Right lobe of liver (tissue), 6 donors: ENCODE measurements at regions not wholly inside any gene's neighbourhood (a gene's known extent, or its start where the extent isn't known, plus 50 kb on each side); places are given as distances from the start of the nearest gene placed in this dataset.

Experiments used
- ATAC-seq, 4 donors: fragments of 200-7000 bp; cut with Tn5 transposase; one replicate each; pipeline ENCODE4 v1.9.1; 2020; ENCODE audit warnings: mild to moderate bottlenecking in 4 of 4, moderate library complexity in 4 of 4
- DNase-seq, 3 donors: peaks; one replicate each; pipeline ENCODE4 v3.0.0-alpha.2; 2020
- H3K27ac ChIP-seq, 3 donors: fragments of 200-600 bp; one replicate each; pipeline ENCODE4 v1.8.0; 2022
- H3K27me3 ChIP-seq, 2 donors: fragments of 200-600 bp; one replicate each; pipeline ENCODE4 v1.8.0; 2022
- H3K36me3 ChIP-seq, 4 donors: fragments of 200-600 bp; sonication (generic) in 1 of 4; one replicate each; pipeline versions ENCODE4 v1.5.1 to v1.8.0; 2017 to 2022; ENCODE audit warnings: control low read depth in 1 of 4
- H3K4me1 ChIP-seq, 4 donors: fragments of 200-600 bp; sonication (generic) in 1 of 4; one replicate each; pipeline versions ENCODE4 v1.5.1 to v1.8.0; 2017 to 2022; ENCODE audit warnings: control low read depth in 1 of 4
- H3K4me3 ChIP-seq, 3 donors: fragments of 200-600 bp; one replicate each; pipeline ENCODE4 v1.8.0; 2022
- H3K9me3 ChIP-seq, 4 donors: fragments of 200-600 bp; sonication (generic) in 1 of 4; one replicate each; pipeline versions ENCODE4 v1.5.1 to v1.8.0; 2017 to 2022; ENCODE audit warnings: control low read depth in 1 of 4
- POLR2A ChIP-seq: fragments of 450-650 bp; IDR thresholded peaks from one replicate; pipeline ENCODE4 v1.6.1; 2017; ENCODE audit warnings: antibody characterized with exemption, mild to moderate bottlenecking
- whole genome bisulfite sequencing: methylation state at CpG from one replicate; pipeline ENCODE4 v1.1.6; 2018; ENCODE audit warnings: low coverage, low lambda C conversion rate; ENCODE audit not compliant: insufficient coverage; ENCODE audit errors: missing lambda C conversion rate; 5-methylcytosine and 5-hydroxymethylcytosine counted together
- intact Hi-C, 2 donors: fragments of 100-400 bp; cut with DNase I; formaldehyde crosslinking; loops; one replicate each; pipeline versions ENCODE4 v1.11.2 to v1.14.1; 2022
- TF ChIP-seq, protein P1 (sequence below), 4 donors: fragments of 200-600 bp in 3 of 4; fragments of 450-650 bp in 1 of 4; IDR thresholded peaks; one replicate each; pipeline versions ENCODE4 v1.5.1 to v1.8.0; 2016 to 2022; ENCODE audit warnings: antibody characterized with exemption in 4 of 4, mild to moderate bottlenecking in 2 of 4
- donor health status: DM: no; HTN: yes; CAD: no.
- donor health status: DM: no; HTN: no; CAD: no.
- donor health status: DM: no; HTN: no; CAD: no.
- donor health status: DM: no; HTN: yes; CAD: no.
- donor health status: DM: no; HTN: yes; CAD: no.

DNA sequence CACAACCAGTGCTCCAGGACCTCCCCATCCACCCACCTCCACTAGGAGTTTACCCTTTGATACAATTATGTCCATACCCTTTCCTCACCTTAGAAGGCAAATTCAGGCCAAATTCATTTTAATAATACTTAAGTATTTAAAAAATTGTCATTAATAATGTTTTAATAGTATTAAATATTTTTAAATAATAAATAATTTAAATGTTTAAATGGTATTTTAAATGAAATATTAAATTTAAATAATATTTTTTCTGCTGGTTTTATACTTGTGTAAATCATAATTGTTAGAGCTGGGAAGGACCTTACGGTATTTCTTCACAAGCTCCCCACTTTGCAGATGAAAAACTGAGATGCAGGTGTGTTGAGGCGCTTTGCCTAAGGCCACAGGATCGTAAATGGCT lies 67.8 kb downstream of the NRN1 start:
- no peaks in the 10 kb centered on the region for H3K27me3 ChIP-seq
- no peak overlapping the region for H3K27ac ChIP-seq
- no peaks in the 10 kb centered on the region for H3K9me3 ChIP-seq
- no peak overlapping the region for H3K4me3 ChIP-seq
- intact Hi-C loops = no loop called here
- 95% methylated on average over 3 of the region's 3 CpGs for WGBS
- DNase-seq (no peak), ATAC-seq (no peak)
- H3K4me1 ChIP-seq = no peaks in the 10 kb centered on the region
- H3K36me3 ChIP-seq = no peaks in the 10 kb centered on the region
- TF ChIP-seq, protein P1, sequence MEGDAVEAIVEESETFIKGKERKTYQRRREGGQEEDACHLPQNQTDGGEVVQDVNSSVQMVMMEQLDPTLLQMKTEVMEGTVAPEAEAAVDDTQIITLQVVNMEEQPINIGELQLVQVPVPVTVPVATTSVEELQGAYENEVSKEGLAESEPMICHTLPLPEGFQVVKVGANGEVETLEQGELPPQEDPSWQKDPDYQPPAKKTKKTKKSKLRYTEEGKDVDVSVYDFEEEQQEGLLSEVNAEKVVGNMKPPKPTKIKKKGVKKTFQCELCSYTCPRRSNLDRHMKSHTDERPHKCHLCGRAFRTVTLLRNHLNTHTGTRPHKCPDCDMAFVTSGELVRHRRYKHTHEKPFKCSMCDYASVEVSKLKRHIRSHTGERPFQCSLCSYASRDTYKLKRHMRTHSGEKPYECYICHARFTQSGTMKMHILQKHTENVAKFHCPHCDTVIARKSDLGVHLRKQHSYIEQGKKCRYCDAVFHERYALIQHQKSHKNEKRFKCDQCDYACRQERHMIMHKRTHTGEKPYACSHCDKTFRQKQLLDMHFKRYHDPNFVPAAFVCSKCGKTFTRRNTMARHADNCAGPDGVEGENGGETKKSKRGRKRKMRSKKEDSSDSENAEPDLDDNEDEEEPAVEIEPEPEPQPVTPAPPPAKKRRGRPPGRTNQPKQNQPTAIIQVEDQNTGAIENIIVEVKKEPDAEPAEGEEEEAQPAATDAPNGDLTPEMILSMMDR (IDR thresholded peaks at IDR 0.05) = no peak
- no peak for TF ChIP-seq POLR2A

- ATAC-seq (no peak), DNase-seq (no peak)
- intact Hi-C loops = no loop called here
- Histone ChIP-seq H3K36me3 (no peaks in the 10 kb centered on the region), H3K27me3 (no peaks in the 10 kb centered on the region), H3K4me3 (no peak overlapping the region), H3K9me3 (no peaks in the 10 kb centered on the region), H3K4me1 (no peaks in the 10 kb centered on the region), H3K27ac (no peak overlapping the region)
- TF ChIP-seq, protein P1 (IDR thresholded peaks at IDR 0.05) = no peak
- no peak for TF ChIP-seq POLR2A
- WGBS = 58% methylated on average over 12 of the region's 19 CpGs
Measured at GRCh38 chr6:5937936-5938706, 68.6 kb downstream of the NRN1 start.

DNA sequence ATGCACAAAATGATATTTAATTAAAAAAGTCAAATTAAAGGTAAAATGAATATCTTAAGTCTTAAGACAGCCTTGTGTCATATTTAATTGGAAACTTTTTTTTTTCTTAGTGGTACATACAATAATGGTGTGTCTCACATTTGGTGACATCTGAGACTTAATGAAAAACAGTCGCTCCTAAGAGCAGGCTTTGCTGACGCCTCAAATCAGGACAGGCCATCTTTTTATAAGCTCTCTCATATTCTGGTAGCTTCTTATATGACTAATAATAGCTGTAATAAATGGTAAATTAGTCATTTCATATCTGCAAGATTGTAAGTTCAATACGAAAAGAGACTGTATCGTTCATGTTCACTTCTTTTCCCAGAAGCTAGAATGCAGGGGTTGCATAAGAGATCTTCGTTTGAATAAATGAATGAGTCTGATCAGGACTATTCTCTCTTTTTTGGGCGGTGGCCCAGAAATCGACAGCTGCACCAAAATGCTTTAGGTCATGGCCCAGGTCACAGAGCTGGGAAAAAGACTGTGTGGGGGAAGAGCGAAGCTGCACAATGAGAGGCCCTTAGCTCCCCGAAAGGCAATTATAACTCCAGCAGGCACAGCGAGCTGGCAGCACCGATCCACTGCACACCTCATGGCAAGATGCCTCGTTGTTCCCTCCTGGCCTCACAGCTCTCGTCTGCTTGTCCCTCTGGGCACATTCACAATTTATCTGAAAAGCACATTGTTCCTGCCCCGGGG lies 69.4 kb downstream of the NRN1 start:
- DNase-seq (no peak), ATAC-seq (no peak)
- WGBS = 56% methylated on average over 11 of the region's 14 CpGs
- Histone ChIP-seq H3K4me1 (no peaks in the 10 kb centered on the region), H3K27me3 (no peaks in the 10 kb centered on the region), H3K9me3 (no peaks in the 10 kb centered on the region), H3K36me3 (no peaks in the 10 kb centered on the region), H3K27ac (no peak overlapping the region), H3K4me3 (no peak overlapping the region)
- TF ChIP-seq, protein P1 (IDR thresholded peaks at IDR 0.05) = no peak
- no peak for TF ChIP-seq POLR2A
- intact Hi-C loops = no loop called here

- 76% methylated on average over 7 of the region's 8 CpGs for WGBS
- H3K36me3 ChIP-seq = no peaks in the 10 kb centered on the region
- no peak for DNase-seq
- intact Hi-C loops = no loop called here
- TF ChIP-seq POLR2A = no peak
- TF ChIP-seq, protein P1 (IDR thresholded peaks at IDR 0.05) = no peak
- H3K27ac ChIP-seq = no peak overlapping the region
- H3K9me3 ChIP-seq = no peaks in the 10 kb centered on the region
- H3K27me3 ChIP-seq = no peaks in the 10 kb centered on the region
- ATAC-seq = no peak
- H3K4me3 ChIP-seq = no peak overlapping the region
- H3K4me1 ChIP-seq = no peaks in the 10 kb centered on the region
Measured at GRCh38 chr6:5936631-5937030, 70.1 kb downstream of the NRN1 start.
